Omental fat pad (tissue), 3 donors: ENCODE measurements at regions not wholly inside any gene's neighbourhood (a gene's known extent, or its start where the extent isn't known, plus 50 kb on each side); places are given as distances from the start of the nearest gene placed in this dataset.

Source experiments
- ATAC-seq: fragments of 150-250 bp; one replicate; pipeline ENCODE4 v1.9.1; 2016; ENCODE audit warnings: mild to moderate bottlenecking, moderate library complexity; ENCODE audit not compliant: low FRiP score
- DNase-seq: peaks from one replicate; pipeline ENCODE4 v3.0.0-alpha.2; 2019; ENCODE audit warnings: low spot score
- CTCF ChIP-seq, 3 donors: fragments of 450-650 bp; IDR thresholded peaks; one replicate each; pipeline ENCODE4 v1.5.1; 2016 to 2017; ENCODE audit warnings: antibody characterized with exemption in 3 of 3, mild to moderate bottlenecking in 3 of 3, moderate library complexity in 2 of 3

DNA sequence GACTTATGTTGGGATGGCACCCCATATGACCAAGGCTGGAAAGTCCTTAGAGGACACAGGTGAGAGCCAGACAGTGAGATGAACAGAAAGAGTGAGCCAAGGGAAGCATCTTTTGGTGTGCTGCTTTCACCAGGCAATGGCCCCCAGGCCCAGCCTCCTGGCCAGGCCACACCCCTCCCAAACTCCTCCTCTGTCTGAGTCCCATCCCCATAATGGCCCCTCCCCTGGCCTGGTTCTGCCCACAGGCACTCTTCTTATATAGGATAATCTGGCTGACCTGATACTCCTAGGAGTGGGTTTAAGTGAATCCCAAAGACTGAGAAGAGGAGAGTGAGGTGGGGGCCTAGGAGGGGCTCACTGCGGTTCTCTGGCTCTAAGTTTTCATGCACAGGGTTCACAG is 252.5 kb downstream of the RPS24 start:
- DNase-seq (no peak), ATAC-seq (no peak)
- TF ChIP-seq CTCF (IDR thresholded peaks at IDR 0.05), result no peak

- TF ChIP-seq CTCF (IDR thresholded peaks at IDR 0.05), result no peak
- no peak for ATAC-seq
- no peak for DNase-seq
These were observed 253.0 kb downstream of the RPS24 start for GRCh38 chr10:78286668-78287067.

DNA sequence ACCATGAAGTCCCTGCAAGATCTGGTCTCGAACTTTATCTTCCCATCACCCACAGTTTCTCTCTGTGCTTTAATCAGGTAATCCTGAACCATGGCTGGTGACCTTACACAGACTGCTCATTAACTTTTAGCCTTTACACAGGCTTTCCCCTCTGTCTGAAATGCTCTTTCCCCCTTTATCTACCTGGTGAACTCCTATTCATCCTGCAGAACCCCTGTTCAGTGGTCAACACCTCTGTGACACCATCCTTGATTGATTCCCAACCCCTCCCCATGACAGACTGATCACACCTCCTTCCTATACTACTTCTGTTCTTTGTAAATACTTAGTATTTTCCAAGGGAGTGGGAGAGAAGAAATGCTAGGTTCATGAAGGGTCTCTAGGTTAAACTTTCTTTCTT is 254.0 kb downstream of the RPS24 start:
- ATAC-seq (no peak), DNase-seq (no peak)
- no peak for TF ChIP-seq CTCF (IDR thresholded peaks at IDR 0.05)

- ATAC-seq (no peak), DNase-seq (no peak)
- TF ChIP-seq CTCF (IDR thresholded peaks at IDR 0.05), result no peak
These were observed 255.0 kb downstream of the RPS24 start for GRCh38 chr10:78288663-78289062.

- no peak for TF ChIP-seq CTCF (IDR thresholded peaks at IDR 0.05)
- no peak for ATAC-seq
- no peak for DNase-seq
These were observed 256.6 kb downstream of the RPS24 start for GRCh38 chr10:78290131-78290750.

- DNase-seq (no peak), ATAC-seq (no peak)
- no peak for TF ChIP-seq CTCF (IDR thresholded peaks at IDR 0.05)
These were observed 258.1 kb downstream of the RPS24 start for GRCh38 chr10:78291722-78292121.

- no peak for TF ChIP-seq CTCF (IDR thresholded peaks at IDR 0.05)
- ATAC-seq, result no peak
- no peak for DNase-seq
These were observed 258.8 kb downstream of the RPS24 start for GRCh38 chr10:78292250-78292981.
